GM04503 (cell line): ENCODE measurements at regions not wholly inside any gene's neighbourhood (a gene's known extent, or its start where the extent isn't known, plus 50 kb on each side); places are given as distances from the start of the nearest gene placed in this dataset.
"Not testable (repeated sequence)": the region's sequence is repeated elsewhere in the genome, so short reads cannot be mapped to it uniquely, and the experiment has no call there.

Experiments used
- DNase-seq: peaks from one replicate; pipeline ENCODE4 v3.0.0-alpha.2; 2012; ENCODE audit warnings: low read depth

- DNase-seq = no peak
Observed at GRCh38 chr6:92510137-92510536, 909.2 kb downstream of the EPHA7 start.

GRCh38 chr6:92507552-92507951 is 911.8 kb downstream of the EPHA7 start:
- DNase-seq = no peak

GRCh38 chr6:92504509-92504908 is 914.9 kb downstream of the EPHA7 start:
- DNase-seq = no peak

GRCh38 chr6:92497281-92497680 is 922.1 kb downstream of the EPHA7 start:
- no peak for DNase-seq

- no peak for DNase-seq
Observed at GRCh38 chr6:92496527-92496926, 922.8 kb downstream of the EPHA7 start.

- no peak for DNase-seq
Observed at GRCh38 chr6:92495242-92495641, 924.1 kb downstream of the EPHA7 start.

- no peak for DNase-seq
Observed at GRCh38 chr6:92485487-92485886, 933.9 kb downstream of the EPHA7 start.

GRCh38 chr6:92479831-92480230 is 939.5 kb downstream of the EPHA7 start:
- no peak for DNase-seq

- DNase-seq = no peak
Observed at GRCh38 chr6:92473056-92473455, 946.3 kb downstream of the EPHA7 start.

- DNase-seq = no peak
Observed at GRCh38 chr6:92469186-92469828, 950.1 kb downstream of the EPHA7 start.

GRCh38 chr6:92468066-92468465 is 951.3 kb downstream of the EPHA7 start:
- no peak for DNase-seq

GRCh38 chr6:92460133-92460532 is 959.2 kb downstream of the EPHA7 start:
- no peak for DNase-seq

- DNase-seq = no peak
Observed at GRCh38 chr6:92459606-92460005, 959.8 kb downstream of the EPHA7 start.

- DNase-seq = no peak
Observed at GRCh38 chr6:92446052-92446451, 973.3 kb downstream of the EPHA7 start.

- DNase-seq = no peak
Observed at GRCh38 chr6:92433911-92434310, 985.4 kb downstream of the EPHA7 start.

- DNase-seq = no peak
Observed at GRCh38 chr6:92431502-92431901, 987.9 kb downstream of the EPHA7 start.

- no peak for DNase-seq
Observed at GRCh38 chr6:92428448-92428847, 990.9 kb downstream of the EPHA7 start.

- no peak for DNase-seq
Observed at GRCh38 chr6:92427453-92427852, 991.9 kb downstream of the EPHA7 start.

GRCh38 chr6:92415656-92416055 is 1003.7 kb downstream of the EPHA7 start:
- no peak for DNase-seq

GRCh38 chr6:92408350-92408749 is 1011.0 kb downstream of the EPHA7 start:
- no peak for DNase-seq

- DNase-seq = no peak
Observed at GRCh38 chr6:92404281-92404680, 1015.1 kb downstream of the EPHA7 start.

GRCh38 chr6:92399911-92400310 is 1019.4 kb downstream of the EPHA7 start:
- no peak for DNase-seq

- DNase-seq = not testable (repeated sequence)
Observed at GRCh38 chr6:92388706-92389105, 1030.7 kb downstream of the EPHA7 start.

- no peak for DNase-seq
Observed at GRCh38 chr6:92380803-92381601, 1038.4 kb downstream of the EPHA7 start.
